Retinal pigment epithelial cell (primary cell): ENCODE measurements at regions not wholly inside any gene's neighbourhood (a gene's known extent, or its start where the extent isn't known, plus 50 kb on each side); places are given as distances from the start of the nearest gene placed in this dataset.

ENCODE experiments used
- DNase-seq: peaks from one replicate; pipeline ENCODE4 v3.0.0-alpha.2; 2010; ENCODE audit warnings: low read depth
- H3K4me3 ChIP-seq: 2 replicates; pipeline ENCODE4 v1.5.1; 2011; ENCODE audit warnings: mild to moderate bottlenecking, low read length, control low read depth, moderate library complexity
- CTCF ChIP-seq: conservative IDR thresholded peaks from 2 replicates; pipeline ENCODE4 v1.5.1; 2011; ENCODE audit warnings: low read depth, low read length, control low read depth, inconsistent platforms

GRCh38 chr22:48682504-48682903, 1145.2 kb downstream of the BRD1 start:
- no peak overlapping the region for H3K4me3 ChIP-seq
- DNase-seq, result no peak
- no peak for TF ChIP-seq CTCF

GRCh38 chr22:48680601-48681000, 1147.1 kb downstream of the BRD1 start:
- H3K4me3 ChIP-seq, result no peak overlapping the region
- DNase-seq, result no peak
- no peak for TF ChIP-seq CTCF

GRCh38 chr22:48679656-48680555, 1147.8 kb downstream of the BRD1 start:
- TF ChIP-seq CTCF, result no peak
- DNase-seq, result no peak
- H3K4me3 ChIP-seq, result no peak overlapping the region

GRCh38 chr22:48678171-48679135, 1149.2 kb downstream of the BRD1 start:
- no peak for DNase-seq
- no peak overlapping the region for H3K4me3 ChIP-seq
- no peak for TF ChIP-seq CTCF

- H3K4me3 ChIP-seq, result no peak overlapping the region
Measured at GRCh38 chr22:48677621-48678020, 1150.1 kb downstream of the BRD1 start.

GRCh38 chr22:48677168-48677520, 1150.5 kb downstream of the BRD1 start:
- no peak overlapping the region for H3K4me3 ChIP-seq
- no peak for TF ChIP-seq CTCF
- no peak for DNase-seq

More at GRCh38 chr22:48677621-48678020, 1150.1 kb downstream of the BRD1 start:
- DNase-seq, result no peak
- TF ChIP-seq CTCF, result no peak
